Raji (cell line): ENCODE measurements at regions not wholly inside any gene's neighbourhood (a gene's known extent, or its start where the extent isn't known, plus 50 kb on each side); places are given as distances from the start of the nearest gene placed in this dataset.

Experiments
- POLR2A ChIP-seq: IDR thresholded peaks from 2 replicates; pipeline ENCODE4 v1.6.1; 2011; ENCODE audit warnings: low read depth, low read length, control low read depth; ENCODE audit not compliant: insufficient read depth

GRCh38 chr15:62945760-62946159, 96.8 kb upstream of the TPM1 start:
- no peak for TF ChIP-seq POLR2A

DNA sequence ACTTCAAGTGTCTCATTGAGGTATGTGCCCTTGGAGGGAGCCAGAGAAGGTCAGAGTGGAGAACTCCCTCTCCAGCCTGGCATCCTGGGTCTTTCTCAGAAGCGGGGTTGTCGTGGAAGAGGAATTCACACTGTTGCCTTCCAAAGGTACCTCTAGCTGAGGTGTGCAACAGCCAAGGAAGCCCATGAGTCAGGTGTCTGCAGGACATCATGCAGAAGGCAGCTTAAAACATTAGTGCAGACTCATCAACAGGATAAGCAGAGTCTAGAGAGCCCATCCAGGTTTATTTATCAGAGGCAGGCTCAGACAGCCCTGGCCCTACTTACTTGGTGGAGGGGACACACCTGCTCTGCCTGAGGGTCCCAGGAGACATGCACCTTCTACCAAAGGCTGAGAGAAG, 95.6 kb upstream of the TPM1 start:
- no peak for TF ChIP-seq POLR2A

- TF ChIP-seq POLR2A = no peak
Observed at GRCh38 chr15:62950462-62950931, 92.0 kb upstream of the TPM1 start.

DNA sequence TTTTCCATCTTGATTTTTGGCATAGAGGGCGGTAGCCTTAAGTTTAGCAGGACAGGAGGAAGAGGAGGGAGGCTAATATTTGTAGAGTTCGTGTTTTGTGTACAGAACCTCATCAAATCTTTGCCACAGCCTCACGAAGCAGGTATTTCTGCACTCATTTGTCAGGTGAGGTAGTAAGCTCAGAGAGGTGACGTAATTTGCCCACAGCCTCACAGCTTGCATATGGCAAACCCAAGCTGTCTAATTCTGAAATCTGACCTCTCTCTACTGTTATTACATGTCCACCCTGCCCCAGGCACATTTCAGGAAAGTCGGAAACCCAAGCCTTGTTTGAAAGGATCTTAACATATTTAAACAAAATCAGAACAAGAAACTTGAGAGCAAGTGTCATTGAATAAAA, 91.1 kb upstream of the TPM1 start:
- no peak for TF ChIP-seq POLR2A

- TF ChIP-seq POLR2A = no peak
Observed at GRCh38 chr15:62953021-62953420, 89.5 kb upstream of the TPM1 start.

- TF ChIP-seq POLR2A = no peak
Observed at GRCh38 chr15:62953496-62954045, 89.0 kb upstream of the TPM1 start.

DNA sequence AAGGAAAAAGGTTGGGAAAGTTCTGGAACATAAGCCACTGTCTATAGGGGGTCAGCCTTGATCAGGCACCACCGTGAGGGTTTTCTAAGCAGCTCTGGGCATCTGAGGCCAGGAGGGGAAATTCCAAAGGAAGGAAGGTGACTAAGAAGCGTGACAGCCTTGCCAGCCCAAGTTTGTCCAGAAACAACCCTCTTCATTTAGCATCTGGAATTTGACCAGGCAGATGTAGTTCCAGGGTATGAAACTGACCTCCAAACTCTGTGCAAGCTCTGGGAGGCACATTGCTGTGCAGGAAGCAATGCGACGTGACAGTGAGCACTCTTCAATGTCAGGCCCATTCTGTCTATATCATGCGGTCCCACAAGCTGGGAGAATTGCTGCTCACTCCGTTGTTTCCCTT, 85.4 kb upstream of the TPM1 start:
- TF ChIP-seq POLR2A = no peak

GRCh38 chr15:62958528-62959363, 83.8 kb upstream of the TPM1 start:
- TF ChIP-seq POLR2A = no peak

DNA sequence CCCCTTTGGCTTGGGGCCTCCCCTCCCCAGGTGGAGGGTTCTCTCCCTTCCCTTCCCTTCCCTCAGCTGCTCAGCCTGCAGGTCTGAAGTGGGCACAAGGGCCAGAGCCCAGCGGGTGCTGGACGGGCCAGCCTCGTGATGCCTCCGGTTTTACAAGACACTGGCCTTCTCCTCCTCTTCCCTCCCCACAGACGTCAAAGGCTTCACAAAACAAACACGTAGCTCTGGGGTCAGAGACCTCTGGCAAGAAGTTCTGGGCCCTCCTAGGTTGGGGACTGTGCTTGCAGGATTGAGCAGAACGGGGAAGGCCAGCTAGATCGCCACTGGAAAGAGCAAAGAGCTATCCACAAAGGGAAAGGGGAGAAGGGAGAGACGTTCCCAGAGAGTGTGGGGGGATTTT, 81.4 kb upstream of the TPM1 start:
- TF ChIP-seq POLR2A = no peak

DNA sequence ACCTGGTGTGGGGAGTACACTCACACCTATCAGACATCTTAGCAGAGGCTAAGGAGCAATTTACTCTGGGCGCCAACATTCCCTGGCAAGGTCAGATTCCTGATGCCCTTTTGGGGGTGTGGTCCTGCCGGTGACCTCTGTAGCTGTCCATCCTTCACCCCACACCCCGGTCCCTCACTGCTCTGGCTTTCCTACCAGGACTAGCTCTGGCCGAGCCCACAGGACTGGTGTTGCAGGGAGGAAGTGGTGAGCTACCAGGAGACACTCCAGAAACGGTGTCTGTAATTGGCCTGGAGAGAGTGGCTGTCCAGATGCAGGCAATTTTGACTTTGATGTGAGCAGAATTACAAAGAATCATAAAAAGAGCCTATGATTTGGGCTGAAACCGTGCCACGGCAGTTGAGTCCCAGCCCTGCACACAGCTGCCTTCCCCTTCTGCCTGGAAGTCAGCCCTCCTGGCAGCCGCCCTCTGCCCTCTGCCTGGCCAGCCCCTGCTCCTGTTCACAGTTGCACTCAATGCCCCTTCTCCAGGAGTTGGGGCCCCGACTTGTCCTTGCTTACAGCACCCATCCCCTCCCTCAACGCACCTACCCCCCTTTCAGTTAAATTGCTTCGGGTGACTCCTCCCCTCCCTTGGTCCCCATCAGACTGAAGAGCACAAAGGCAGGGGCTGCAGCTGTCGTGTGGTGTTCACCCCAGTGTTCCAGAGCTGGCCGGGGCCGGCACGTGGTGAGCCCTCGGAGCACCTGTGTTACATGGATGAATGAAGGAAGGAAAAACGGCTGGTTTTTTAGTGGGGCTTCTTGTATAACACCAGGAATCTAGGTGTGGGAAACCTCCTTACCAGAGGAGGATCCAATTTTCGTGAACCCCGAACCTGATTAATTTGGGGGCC, 80.2 kb upstream of the TPM1 start:
- TF ChIP-seq POLR2A = no peak

- no peak for TF ChIP-seq POLR2A
Observed at GRCh38 chr15:62964251-62964650, 78.3 kb upstream of the TPM1 start.

- TF ChIP-seq POLR2A = no peak
Observed at GRCh38 chr15:62966294-62967078, 76.1 kb upstream of the TPM1 start.

GRCh38 chr15:62968699-62969098, 73.8 kb upstream of the TPM1 start:
- TF ChIP-seq POLR2A = no peak

- no peak for TF ChIP-seq POLR2A
Observed at GRCh38 chr15:62969442-62970089, 73.0 kb upstream of the TPM1 start.

- TF ChIP-seq POLR2A = no peak
Observed at GRCh38 chr15:62972814-62973213, 69.7 kb upstream of the TPM1 start.

DNA sequence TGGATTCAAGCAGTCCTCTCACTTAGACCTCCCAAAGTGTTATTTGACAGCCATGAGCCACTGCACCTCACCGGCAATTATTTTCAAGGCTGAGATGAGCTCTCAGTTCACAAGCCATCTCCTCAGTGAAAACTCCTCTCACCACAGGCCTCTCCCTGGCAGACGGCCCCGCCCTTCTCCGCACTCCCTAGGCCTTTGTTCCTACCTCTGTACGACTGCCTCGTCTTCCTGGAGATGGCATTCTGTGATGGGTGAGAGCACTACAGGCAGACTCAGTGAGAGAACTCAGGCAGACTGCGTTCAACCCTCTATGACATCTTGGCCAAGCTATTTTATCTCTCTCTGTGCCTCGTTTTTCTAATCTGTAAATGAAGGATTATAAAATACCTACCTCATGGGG, 67.0 kb upstream of the TPM1 start:
- TF ChIP-seq POLR2A = no peak
